GM21447 (cell line): ENCODE measurements at regions not wholly inside any gene's neighbourhood (a gene's known extent, or its start where the extent isn't known, plus 50 kb on each side); places are given as distances from the start of the nearest gene placed in this dataset.

Experiments used
- ATAC-seq: cut with Tn5 transposase; IDR thresholded peaks from one replicate; pipeline ENCODE4 v1.9.1; 2021; ENCODE audit not compliant: unreplicated experiment

DNA sequence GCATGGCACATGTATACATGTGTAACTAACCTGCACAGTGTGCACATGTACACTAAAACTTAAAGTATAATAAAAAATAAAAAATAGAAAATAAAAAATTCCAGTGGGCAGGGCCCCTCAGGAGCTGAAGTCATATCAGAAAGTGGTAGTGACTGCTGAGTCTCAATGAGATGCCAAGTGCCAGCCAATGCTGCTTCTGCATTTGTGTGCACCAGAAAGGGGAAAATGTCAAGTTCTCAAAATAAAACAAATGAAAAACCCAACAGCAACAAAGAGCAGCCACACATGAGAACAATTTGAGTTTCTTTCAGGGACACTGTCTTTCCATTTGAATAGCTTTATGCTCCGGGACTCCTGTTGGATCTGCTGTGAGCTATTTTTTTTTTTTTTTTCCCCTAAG is 117.2 kb upstream of the CCDC112 start:
- no peak for ATAC-seq

DNA sequence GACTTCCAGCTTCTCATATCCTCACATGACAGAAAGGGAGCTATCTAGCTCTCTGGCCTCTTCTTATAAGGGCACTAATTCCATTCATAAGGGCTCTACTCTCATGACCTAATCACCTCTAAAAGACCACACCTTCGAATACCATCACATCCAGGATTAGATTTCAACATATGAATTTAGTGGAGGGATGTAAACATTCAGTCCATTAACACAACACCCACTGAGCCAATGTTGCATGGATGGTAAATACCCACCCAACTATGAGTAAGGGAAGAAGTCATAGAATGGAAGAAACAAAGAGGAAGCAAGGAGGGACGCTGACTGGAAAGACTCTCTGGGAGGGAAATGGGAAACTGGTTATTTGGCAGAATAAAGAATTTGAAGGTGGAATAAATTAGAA is 112.6 kb upstream of the CCDC112 start:
- ATAC-seq: no peak

DNA sequence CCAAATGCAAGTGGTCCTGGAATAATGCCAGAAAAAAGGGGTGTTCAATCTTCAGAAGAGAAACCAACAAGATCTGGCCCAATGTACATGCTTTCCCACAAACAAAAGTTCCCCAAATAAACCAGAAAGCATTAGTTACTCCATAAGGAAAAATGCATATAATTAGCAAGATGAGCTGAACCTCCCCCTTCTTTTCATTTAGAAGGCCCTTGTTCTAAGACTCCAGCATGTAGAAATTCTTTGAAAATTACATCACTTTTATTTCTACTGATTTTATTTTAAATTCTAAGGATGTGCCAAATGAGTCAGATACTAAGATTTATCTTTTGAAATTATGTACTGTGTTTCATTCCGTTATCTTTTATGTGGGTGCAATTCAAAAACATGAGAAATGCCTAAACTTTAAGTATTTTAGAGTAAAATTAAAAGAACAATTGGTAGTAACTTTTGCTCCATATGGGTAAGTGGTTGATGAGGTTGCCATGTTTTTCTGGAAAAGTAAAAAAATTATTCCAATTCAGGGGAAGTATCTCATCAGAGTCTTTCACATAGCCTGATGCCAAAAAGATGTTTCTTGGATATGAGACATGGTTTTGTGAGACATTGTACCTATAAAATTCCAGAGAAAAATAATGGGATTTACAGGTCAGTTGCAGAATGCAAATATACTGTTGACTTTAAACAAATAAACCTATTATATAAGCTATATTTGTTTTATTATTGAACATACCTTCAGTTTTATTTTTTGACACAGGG is 106.5 kb upstream of the CCDC112 start:
- ATAC-seq: no peak

DNA sequence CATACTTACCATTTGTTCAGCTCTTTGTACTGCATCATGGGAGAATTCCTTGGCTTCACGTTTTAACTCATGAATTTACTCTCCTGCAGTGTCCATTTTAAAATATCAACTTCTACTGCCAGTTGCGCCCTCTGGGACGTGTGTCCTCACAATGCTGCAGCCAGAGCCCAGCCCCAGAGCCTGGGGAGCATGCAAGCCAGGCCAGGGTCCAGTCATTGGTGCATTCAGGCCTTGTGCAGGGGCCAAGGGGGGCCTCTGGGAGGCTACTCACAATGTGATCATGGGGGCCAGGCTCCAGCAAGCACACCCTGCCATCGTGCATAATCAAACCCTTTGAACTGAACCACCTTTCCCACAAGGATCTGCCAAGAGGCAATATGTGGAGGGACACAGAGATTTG is 105.6 kb upstream of the CCDC112 start:
- no peak for ATAC-seq

DNA sequence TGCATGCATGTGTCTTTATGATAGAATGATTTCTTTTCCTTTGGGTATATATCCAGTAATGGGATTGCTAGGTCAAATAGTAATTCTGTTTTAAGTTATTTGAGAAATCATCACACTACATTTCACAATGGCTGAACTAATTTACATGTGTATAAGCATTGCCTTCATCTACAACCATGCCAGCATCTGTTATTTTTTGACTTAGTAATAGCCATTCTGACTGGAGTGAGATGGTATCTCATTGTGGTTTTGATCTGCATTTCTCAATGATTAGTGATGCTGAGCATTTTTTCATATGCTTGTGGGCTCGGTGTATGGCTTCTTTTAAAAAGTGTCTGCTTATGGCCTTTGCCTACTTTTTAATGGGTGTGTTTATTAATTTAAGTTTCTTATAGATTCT is 102.3 kb upstream of the CCDC112 start:
- no peak for ATAC-seq

DNA sequence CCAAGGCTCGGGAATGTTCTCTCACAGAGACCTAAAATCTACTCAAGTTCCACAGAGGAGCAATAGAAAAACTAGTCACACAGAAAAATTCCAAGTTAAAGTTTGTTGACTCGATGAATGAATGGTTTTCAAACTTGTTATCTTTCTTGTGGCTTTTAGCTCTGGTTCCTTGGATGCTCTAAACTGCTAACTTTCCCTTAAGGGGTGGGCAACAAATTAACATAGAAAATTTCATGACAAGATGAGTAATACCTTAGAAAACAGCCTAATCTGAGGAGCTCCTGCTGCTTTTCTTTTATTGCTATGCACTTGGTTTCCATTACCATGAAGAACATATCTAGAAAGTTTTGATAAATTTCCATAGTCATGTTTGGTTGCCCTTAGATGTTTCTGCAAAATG is 100.2 kb upstream of the CCDC112 start:
- ATAC-seq: no peak

DNA sequence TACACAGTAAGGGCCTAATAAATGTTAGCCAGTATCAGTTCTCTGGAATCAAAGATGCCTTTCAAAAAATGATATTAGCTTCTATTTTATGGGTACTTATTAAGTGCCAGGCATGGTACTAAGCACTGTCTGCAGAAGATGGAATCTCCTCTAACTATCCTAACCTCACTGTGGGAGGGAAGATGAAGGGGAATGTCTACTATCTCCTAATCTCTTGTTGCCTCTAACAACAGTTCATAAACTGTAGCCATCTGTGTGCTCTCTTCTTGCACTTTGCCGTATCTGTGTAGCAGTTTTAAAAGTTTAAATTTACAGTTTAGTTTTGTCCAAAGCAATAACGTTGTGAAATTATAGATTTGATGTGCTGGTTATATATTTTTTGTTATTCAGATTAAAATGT is 99.6 kb upstream of the CCDC112 start:
- no peak for ATAC-seq

DNA sequence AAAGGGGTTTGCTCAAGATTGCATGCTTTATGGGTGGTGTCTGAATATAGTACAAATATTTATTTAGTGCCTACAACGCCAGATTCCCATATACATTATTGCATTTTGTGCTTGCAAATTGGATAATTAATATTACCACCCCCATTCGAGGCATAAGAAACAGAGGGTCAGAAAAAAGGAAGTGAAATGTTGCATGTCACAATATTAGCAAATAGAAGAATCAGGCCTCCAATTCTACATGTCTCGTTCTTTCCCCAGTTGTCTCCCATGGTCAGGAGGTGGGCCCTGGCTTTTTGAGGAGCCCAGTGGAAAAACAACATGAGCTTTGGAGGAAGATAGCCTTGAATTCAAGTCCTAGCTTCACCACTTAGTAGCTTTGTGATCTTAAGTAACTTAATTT is 98.1 kb upstream of the CCDC112 start:
- ATAC-seq: no peak

DNA sequence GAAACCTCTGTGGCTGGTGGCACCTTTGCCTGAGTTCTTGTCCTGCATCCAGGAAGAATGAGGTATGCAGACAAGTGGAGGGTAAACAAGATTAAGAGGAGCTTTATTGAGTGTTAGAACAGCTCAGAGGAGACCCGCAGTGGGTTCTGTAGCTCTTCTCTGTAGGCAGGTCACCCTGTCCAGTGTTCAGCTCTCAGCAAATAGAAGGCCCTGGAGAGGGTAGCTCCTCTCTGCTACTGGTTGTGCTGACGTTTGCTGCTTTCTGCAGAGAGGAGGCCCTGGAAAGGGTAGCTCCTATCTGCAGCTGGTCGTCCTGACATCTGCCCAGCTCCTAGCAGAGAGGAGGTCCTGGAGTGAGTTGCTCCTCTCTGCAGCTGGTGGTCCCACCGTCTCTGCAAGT is 96.8 kb upstream of the CCDC112 start:
- ATAC-seq: no peak

DNA sequence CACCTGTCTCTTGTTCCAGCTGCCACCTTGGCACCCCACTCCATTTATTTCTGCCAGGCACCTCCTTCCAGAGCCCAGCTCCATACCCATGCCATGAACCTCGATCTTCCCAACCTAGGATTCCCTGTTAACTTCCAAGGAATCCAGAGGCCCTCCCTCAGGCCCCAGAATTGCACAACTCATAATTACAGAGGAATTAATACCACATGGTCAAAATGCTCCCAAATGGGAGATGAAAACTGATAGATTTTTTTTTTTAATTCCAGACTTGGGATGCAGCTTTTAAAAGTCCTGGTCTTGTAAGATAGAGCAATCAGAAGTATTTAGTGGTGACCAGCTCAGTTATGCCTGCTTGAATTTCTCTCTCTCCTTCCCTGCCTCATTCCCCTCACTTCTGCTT is 96.2 kb upstream of the CCDC112 start:
- ATAC-seq: no peak

DNA sequence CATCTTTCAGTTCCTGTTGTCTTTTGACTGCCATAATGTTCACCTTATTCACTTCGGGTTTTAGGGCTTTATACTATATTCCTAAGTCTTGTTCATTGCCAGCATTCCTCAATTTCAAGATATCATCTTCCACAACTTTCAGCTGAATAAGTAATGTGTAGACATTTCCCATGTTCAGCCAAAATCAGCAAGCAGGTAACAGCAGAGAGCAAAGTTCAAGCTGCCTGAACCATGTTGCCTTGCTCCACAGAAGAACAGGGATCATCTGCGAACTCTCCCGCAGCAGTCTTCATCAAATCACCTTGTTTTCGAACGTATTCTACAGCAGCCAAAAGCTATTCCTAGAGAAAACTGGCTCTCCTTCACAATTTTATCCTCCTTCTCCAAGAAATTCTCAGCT is 95.3 kb upstream of the CCDC112 start:
- no peak for ATAC-seq

DNA sequence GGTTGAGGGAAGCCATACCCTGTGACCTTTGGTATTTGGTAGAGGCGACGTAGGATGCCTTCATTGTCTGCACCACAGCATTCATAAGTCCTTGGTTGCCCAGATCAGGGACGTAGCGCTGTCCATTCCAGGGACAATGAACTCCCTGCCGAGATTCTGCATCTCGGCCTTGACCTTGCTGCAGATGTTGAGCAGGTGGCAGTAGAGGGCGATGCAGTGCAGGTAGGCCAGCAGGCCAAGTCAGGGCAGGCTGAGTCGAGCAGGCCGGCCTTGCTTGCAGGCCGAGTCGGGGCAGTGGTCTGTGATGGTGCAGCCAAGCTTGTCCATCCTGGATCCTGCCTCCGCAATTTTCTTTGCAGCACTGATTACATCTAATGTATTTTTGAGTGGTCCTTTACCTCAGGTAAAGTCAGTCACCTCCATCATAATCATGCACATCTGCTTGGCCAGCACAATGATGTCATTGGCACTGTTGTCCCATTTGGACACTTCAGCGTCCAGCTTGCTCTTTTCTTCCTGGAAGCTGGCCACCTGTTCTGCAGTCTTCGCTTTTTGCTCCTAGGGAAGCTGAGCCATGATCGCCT is 93.4 kb upstream of the CCDC112 start:
- ATAC-seq: no peak

DNA sequence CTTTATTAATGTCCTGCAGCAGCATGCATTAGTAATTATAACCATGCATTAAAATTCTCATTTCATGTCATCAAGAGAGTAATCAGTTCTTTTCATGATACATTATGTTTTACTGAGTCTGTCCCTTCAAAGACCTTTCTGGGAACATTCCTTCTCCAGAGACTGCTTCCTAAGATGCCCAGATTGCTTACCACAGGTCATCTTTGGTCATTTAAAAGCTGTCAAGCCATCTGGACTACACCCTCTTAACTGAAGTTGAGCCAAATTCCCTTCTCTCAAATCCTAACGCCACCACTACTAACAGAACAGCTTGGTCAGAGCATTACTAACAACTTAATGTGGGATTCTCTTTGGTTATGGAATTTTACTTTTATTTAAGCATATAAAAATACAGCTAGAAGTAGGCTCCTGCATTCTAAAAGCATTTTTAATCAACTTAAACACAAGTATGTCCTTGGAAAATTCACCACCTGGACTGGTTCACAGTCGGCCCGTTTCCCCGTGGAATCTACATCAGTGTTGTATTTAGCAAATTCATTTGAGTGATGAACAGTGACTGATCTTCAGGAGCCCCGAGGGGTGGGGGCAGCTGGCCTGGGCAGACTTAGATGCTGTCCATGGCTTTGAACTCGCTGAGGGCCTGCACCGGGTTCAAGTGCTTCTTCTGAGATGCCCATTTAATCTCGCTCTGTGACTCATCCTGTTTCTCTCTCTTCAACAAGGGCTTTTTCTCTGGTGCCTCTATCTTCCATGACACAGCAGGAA is 92.8 kb upstream of the CCDC112 start:
- no peak for ATAC-seq

DNA sequence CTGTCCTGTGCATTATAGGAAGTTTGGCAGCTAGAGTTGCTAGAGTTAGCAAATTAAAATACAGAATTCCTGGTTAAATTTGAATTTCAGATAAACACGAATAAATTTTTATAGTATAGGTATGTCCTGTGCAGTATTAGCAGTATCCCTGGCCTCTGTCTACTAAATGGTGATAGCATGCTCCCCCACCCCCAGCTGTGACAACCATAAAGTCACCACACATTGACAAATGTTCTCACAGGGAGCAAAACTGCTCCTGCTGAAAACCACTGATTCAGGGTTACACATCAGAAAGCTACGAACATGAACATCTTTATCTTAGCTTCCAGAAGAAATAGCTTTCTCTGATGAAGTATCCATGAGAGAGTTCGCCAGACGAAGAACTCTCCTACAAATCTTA is 91.8 kb upstream of the CCDC112 start:
- no peak for ATAC-seq

DNA sequence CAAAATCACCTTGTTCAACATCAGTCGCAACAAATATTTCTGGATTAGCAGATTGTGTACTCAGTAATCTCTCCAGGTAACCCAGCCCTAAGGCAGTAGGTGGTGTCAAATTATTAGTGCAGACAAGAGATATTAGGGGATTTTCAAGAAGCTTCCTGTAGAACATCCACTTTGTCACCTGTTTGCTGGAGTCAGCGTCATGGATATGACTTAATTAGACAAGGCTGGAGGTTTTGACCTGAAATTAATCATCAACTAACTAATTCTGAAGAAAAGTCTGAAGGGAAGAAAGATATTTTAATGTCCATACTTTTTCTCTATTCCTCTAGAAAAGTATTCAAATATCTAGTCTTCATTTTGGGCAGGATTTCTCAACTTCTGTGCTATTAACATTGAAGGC is 91.4 kb upstream of the CCDC112 start:
- no peak for ATAC-seq

DNA sequence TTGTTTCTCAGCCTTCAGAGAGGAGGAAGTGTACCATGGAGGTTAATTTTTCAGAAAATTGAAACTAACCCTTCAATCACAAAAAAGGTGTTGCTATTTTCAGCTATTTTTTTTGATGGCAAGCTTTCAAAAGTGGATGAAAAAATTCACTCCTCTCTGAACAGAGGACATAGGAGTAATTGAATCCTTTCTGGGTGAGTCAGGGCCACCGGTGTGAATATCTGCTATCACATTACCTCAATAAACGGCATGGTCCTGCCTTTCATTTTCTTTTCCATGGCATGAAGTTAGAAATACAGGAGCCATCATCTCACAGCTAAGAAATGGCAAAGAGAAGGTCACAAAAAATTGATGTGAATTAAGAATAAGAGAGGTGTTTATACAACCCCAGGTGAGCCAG is 90.2 kb upstream of the CCDC112 start:
- no peak for ATAC-seq

DNA sequence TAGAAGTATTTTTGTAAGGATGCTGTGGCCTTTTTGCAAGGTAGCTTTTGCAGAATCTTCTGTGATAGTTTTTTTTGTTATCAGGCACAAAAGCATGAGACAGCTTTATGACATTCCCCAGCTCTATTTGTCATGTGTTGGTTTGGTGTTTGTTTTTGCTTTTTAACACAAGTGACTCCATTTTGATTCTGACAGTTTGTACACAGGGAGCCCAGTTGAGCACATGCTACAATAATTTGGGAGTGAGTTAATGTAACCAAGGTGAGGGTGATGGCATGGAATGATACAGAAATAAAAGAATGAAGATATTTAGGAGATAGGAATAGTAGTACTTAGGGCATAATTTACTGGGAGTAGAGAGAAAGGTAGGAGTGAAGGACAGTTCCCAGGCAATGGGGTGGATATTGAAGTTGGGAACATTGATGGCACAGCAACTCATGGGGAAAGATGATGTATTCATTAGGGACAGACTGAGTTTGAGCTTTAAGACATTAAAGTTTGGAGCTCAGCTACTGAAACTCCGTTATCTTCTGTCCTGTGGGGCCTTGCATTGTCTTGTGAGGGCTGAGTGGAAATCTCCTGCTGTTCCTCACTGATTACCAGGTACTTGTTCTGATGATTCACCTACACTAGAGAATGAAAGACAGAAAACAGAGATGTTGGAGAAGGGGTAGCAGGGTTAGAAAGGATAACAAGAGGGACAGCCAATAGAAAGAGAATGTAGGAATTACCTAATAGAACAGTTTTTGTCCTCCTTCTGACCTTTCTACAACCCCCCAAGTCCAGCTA is 88.3 kb upstream of the CCDC112 start:
- no peak for ATAC-seq

DNA sequence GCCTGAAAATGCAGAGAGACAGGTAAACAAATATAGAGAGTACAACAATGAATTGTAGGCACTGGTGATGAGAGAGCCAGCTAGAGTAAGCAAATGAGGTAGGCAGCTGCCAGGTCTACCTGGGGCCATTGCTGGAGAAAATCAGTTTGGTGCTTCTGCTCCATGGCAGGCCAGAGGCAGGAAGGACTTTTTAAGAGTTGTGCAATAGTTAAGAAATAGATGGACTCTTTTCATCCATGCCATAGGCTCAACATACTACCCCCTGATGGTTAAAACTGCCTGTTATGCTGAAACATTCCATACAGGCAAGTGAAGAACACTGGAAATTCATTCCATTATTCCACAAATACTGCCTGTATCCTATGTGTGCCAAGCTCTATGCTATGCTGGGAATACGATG is 86.5 kb upstream of the CCDC112 start:
- no peak for ATAC-seq

DNA sequence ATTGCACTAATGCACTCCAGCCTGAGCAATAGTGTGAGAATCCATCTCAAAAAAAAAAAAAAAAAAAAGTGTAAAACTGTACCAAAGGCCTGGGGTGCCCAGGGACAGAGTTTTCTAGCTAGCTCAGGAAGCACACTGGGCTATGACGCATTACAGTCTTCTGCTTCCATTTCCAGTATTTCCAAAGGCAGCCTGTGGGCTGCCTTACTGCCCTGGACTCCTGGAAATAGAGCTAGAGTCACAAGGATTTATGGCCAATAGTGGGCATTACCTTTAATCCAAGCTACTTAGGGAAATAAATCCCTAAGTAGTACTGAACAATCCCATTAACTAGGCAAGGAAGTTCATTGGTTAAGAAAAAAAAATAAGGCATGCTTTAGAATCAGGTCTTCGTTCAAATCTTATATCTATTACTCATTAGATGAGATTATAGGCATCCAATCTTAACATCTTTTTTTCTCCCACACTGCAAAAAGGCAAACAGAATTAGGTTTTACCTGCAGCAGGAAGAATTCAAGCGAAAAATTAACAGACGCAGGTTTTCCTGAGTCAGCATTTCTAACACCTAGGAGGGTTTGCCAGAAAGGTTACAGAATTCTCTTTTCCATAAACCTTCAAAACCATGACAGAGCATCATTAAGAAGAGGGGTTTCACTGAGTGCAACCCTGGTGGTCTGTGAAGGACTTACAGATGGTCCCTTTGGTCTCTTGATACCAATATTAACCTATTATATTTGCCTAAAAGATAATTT is 85.6 kb upstream of the CCDC112 start:
- no peak for ATAC-seq

DNA sequence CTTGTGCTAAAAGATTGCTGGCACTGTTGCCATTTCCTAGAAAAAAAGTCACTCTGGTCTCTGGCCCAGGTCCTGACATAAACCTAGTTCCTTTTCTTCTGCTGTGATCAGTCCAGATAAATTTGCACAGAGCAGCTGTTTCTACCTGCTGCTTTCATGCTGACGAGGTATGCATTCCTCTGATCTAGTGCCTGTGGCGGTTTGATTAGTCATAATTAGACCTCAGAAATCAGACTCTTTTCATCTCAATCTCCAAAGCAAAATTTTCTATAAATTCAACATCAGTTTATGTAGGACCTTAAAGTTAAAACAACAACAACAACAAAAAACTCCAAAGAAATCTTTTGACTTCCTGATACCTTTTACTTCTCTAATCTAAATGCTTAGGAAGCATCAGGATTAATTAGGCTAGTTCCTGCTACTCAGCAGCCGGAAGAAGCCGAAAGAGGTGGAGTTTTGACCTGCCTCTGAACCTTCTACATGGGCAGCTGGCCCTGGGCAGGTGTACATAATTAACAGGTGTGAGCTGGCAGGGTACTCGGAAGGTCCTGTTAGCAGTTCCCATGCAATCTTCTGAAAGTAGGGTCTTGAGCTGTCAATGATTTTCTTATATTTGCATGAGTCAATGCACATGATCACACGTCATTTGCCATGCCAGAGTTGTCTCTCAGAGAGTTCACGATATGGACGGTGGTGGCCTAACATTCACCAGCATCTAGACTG is 83.3 kb upstream of the CCDC112 start:
- ATAC-seq: no peak
